ENCODE measurements at regions not wholly inside any gene's neighbourhood (a gene's known extent, or its start where the extent isn't known, plus 50 kb on each side); places are given as distances from the start of the nearest gene placed in this dataset.

DNA sequence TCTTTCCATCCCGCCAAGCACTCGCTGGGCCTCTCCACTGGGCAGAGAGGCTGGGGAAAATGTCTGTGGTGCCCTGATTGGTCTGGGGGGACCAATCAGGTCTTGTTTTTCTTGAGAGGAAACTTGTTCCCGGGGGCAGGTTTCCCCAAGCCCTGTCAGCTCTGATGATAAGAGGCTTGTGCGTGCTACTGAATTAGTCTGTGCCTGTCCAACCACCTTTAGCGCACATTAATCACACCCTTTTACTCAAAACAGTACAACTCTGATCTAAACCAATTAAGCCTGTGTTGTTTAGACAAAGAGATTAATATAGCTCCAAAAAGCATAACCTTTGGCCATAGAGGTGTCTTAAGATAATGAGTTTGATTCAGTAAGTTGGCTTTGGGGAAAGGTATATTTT lies 580.4 kb downstream of the VRK1 start:
- TF ChIP-seq, protein P1, sequence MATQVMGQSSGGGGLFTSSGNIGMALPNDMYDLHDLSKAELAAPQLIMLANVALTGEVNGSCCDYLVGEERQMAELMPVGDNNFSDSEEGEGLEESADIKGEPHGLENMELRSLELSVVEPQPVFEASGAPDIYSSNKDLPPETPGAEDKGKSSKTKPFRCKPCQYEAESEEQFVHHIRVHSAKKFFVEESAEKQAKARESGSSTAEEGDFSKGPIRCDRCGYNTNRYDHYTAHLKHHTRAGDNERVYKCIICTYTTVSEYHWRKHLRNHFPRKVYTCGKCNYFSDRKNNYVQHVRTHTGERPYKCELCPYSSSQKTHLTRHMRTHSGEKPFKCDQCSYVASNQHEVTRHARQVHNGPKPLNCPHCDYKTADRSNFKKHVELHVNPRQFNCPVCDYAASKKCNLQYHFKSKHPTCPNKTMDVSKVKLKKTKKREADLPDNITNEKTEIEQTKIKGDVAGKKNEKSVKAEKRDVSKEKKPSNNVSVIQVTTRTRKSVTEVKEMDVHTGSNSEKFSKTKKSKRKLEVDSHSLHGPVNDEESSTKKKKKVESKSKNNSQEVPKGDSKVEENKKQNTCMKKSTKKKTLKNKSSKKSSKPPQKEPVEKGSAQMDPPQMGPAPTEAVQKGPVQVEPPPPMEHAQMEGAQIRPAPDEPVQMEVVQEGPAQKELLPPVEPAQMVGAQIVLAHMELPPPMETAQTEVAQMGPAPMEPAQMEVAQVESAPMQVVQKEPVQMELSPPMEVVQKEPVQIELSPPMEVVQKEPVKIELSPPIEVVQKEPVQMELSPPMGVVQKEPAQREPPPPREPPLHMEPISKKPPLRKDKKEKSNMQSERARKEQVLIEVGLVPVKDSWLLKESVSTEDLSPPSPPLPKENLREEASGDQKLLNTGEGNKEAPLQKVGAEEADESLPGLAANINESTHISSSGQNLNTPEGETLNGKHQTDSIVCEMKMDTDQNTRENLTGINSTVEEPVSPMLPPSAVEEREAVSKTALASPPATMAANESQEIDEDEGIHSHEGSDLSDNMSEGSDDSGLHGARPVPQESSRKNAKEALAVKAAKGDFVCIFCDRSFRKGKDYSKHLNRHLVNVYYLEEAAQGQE (IDR thresholded peaks at IDR 0.05; ENCODE audit: insufficient replicate concordance, low read depth): no peak
- TF ChIP-seq GABPA (IDR thresholded peaks at IDR 0.05; ENCODE audit: low read depth): no peak
- H3K4me3 ChIP-seq (replicated peaks; ENCODE audit: insufficient read depth, low read length): no peak overlapping the region
- no peak for DNase-seq (ENCODE audit: low read depth in 1 of 2, low spot score in 1 of 2)
- no peak overlapping the region for H3K27ac ChIP-seq (replicated peaks)
- H3K27me3 ChIP-seq (ENCODE audit: insufficient read depth, poor library complexity, severe bottlenecking): no peaks in the 10 kb centered on the region

DNA sequence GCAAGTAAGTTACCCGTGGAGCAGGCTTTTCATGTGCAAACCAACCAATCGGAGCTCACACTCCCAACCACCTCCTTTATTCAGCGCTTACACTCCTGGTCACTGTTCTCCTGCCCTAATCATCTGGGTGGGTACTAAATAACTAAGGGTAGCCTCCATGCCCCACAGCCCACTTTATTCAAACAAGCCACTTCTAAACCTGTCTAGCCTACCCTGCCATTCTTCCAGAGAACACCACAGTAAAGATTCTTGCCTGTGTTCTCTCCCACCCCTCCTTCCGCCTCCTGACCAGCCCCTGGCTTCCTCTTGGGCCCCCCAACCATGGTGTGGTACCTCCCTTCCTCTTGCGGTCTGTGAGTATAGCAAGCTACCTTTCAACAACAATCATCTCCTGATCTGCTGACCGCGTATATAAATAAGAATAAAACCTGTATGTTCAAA lies 581.9 kb downstream of the VRK1 start:
- TF ChIP-seq POLR2AphosphoS5 (IDR thresholded peaks at IDR 0.05; ENCODE audit: low read depth) (no peak), GABPA (IDR thresholded peaks at IDR 0.05; ENCODE audit: low read depth) (no peak), SPI1 (IDR thresholded peaks at IDR 0.05; ENCODE audit: borderline replicate concordance, low read depth) (no peak)
- TF ChIP-seq, protein P2, sequence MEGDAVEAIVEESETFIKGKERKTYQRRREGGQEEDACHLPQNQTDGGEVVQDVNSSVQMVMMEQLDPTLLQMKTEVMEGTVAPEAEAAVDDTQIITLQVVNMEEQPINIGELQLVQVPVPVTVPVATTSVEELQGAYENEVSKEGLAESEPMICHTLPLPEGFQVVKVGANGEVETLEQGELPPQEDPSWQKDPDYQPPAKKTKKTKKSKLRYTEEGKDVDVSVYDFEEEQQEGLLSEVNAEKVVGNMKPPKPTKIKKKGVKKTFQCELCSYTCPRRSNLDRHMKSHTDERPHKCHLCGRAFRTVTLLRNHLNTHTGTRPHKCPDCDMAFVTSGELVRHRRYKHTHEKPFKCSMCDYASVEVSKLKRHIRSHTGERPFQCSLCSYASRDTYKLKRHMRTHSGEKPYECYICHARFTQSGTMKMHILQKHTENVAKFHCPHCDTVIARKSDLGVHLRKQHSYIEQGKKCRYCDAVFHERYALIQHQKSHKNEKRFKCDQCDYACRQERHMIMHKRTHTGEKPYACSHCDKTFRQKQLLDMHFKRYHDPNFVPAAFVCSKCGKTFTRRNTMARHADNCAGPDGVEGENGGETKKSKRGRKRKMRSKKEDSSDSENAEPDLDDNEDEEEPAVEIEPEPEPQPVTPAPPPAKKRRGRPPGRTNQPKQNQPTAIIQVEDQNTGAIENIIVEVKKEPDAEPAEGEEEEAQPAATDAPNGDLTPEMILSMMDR (IDR thresholded peaks at IDR 0.05; ENCODE audit: insufficient read depth, low read length): no peak
- TF ChIP-seq, protein P1 (IDR thresholded peaks at IDR 0.05; ENCODE audit: insufficient replicate concordance, low read depth): no peak
- no peak overlapping the region for H3K27ac ChIP-seq (replicated peaks)
- H3K27me3 ChIP-seq (ENCODE audit: insufficient read depth, poor library complexity, severe bottlenecking): no peaks in the 10 kb centered on the region
- DNase-seq (ENCODE audit: low read depth in 1 of 2, low spot score in 1 of 2): no peak
- no peak overlapping the region for H3K4me3 ChIP-seq (replicated peaks; ENCODE audit: insufficient read depth, low read length)

DNA sequence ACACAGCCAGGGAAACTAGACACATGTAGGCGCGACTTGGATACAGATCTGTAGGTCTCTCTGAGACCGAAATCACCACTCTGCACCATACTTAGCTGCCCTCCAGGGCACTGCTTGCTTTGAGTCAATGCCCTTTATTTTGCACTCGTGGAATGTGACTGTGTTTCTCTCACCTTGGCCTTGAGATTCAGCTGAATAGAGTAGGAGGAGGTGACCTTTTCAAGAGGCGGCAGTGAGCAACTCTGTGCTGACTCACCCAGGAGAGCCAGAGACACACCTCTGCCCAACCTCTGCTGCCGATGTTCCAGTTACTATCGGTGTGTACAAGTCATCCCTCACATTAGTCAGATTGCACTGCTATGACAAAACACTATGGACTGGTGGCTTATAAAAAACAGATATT lies 583.4 kb downstream of the VRK1 start:
- no peak for DNase-seq (ENCODE audit: low read depth in 1 of 2, low spot score in 1 of 2)
- Histone ChIP-seq H3K27ac (replicated peaks) (no peak overlapping the region), H3K27me3 (ENCODE audit: insufficient read depth, poor library complexity, severe bottlenecking) (no peaks in the 10 kb centered on the region), H3K4me3 (replicated peaks; ENCODE audit: insufficient read depth, low read length) (no peak overlapping the region)
- no peak for TF ChIP-seq GABPA (IDR thresholded peaks at IDR 0.05; ENCODE audit: low read depth)
- TF ChIP-seq SPI1 (IDR thresholded peaks at IDR 0.05; ENCODE audit: borderline replicate concordance, low read depth): no peak
- TF ChIP-seq, protein P2 (IDR thresholded peaks at IDR 0.05; ENCODE audit: insufficient read depth, low read length): no peak
- TF ChIP-seq POLR2AphosphoS5 (IDR thresholded peaks at IDR 0.05; ENCODE audit: low read depth): no peak
- TF ChIP-seq, protein P1 (IDR thresholded peaks at IDR 0.05; ENCODE audit: insufficient replicate concordance, low read depth): no peak

DNA sequence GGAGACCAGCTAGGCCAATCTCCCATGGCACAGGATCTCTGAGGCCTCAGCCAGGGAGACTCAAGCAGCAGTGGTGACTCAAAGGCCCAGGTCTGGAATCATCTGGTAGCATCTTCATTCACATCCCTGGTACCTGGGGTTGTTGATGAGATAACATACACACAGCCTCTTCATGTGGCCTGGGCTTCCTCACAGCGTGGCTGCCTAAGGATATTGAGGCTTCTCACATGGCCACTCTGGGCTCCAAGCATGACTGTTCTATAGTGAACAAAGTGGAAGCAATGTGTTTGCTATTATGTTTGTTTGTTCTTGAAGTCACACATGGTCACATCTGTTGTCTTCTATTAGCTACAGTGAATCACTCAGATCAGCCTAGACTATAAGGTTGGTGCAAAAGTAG lies 584.1 kb downstream of the VRK1 start:
- Histone ChIP-seq H3K27me3 (ENCODE audit: insufficient read depth, poor library complexity, severe bottlenecking) (no peaks in the 10 kb centered on the region), H3K4me3 (replicated peaks; ENCODE audit: insufficient read depth, low read length) (no peak overlapping the region), H3K27ac (replicated peaks) (no peak overlapping the region)
- TF ChIP-seq GABPA (IDR thresholded peaks at IDR 0.05; ENCODE audit: low read depth): no peak
- TF ChIP-seq, protein P2 (IDR thresholded peaks at IDR 0.05; ENCODE audit: insufficient read depth, low read length): no peak
- no peak for TF ChIP-seq SPI1 (IDR thresholded peaks at IDR 0.05; ENCODE audit: borderline replicate concordance, low read depth)
- no peak for TF ChIP-seq POLR2AphosphoS5 (IDR thresholded peaks at IDR 0.05; ENCODE audit: low read depth)
- TF ChIP-seq, protein P1 (IDR thresholded peaks at IDR 0.05; ENCODE audit: insufficient replicate concordance, low read depth): no peak
- no peak for DNase-seq (ENCODE audit: low read depth in 1 of 2, low spot score in 1 of 2)
